Adipocyte (in vitro differentiated cells): ENCODE measurements at regions not wholly inside any gene's neighbourhood (a gene's known extent, or its start where the extent isn't known, plus 50 kb on each side); places are given as distances from the start of the nearest gene placed in this dataset.
"Not testable (repeated sequence)": the region's sequence is repeated elsewhere in the genome, so short reads cannot be mapped to it uniquely, and the experiment has no call there.

Source experiments
- DNase-seq: peaks from one replicate; pipeline ENCODE4 v3.0.0-alpha.2; 2015; ENCODE audit warnings: low read depth
- H3K27me3 ChIP-seq: replicated peaks from 2 replicates; pipeline ENCODE4 v1.7.0; 2013; ENCODE audit warnings: mild to moderate bottlenecking, low read length, moderate library complexity; ENCODE audit not compliant: control insufficient read depth, insufficient read depth
- H3K36me3 ChIP-seq: 2 replicates; pipeline ENCODE4 v1.7.0; 2013; ENCODE audit warnings: low read length, mild to moderate bottlenecking, moderate library complexity; ENCODE audit not compliant: control insufficient read depth, insufficient read depth, severe bottlenecking
- H3K4me1 ChIP-seq: 2 replicates; pipeline ENCODE4 v1.7.0; 2013; ENCODE audit warnings: mild to moderate bottlenecking, low read length, moderate library complexity; ENCODE audit not compliant: control insufficient read depth, insufficient read depth
- H3K4me3 ChIP-seq: 2 replicates; pipeline ENCODE4 v1.7.0; 2013; ENCODE audit warnings: mild to moderate bottlenecking, low read length, moderate library complexity
- H3K9ac ChIP-seq: 2 replicates; pipeline ENCODE4 v1.7.0; 2013; ENCODE audit warnings: mild to moderate bottlenecking, low read length, moderate library complexity
- H3K9me3 ChIP-seq: 2 replicates; pipeline ENCODE4 v1.7.0; 2013; ENCODE audit warnings: mild to moderate bottlenecking, low read length, moderate library complexity; ENCODE audit not compliant: control insufficient read depth

GRCh38 chr2:236916181-236916580 lies 169.5 kb upstream of the COPS8 start:
- H3K36me3 ChIP-seq, result no peaks in the 10 kb centered on the region
- H3K4me1 ChIP-seq, result peaks cover 7% of the 10 kb centered on the region
- H3K9ac ChIP-seq, result no peak overlapping the region

DNA sequence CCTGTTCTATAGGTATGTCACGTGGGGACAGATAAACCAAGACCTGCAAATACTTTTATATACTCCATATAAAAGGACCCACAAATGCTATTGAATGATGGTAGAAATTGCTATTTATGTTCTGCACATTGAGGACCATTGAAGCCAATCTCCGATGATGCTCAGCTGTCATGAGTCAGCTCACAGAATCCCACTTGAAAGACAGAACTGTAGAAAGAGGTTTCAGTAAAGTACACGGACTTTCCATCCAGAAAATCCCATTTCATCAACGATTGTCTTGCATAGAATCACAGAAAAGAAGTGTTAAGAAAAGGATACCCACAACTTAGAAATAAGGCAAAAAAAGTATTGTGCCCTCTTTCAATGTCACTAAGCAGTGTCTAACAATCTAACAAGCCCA lies 169.0 kb upstream of the COPS8 start:
- DNase-seq, result no peak

More at GRCh38 chr2:236916181-236916580, 169.5 kb upstream of the COPS8 start:
- Histone ChIP-seq H3K9me3 (no peaks in the 10 kb centered on the region), H3K4me3 (no peak overlapping the region), H3K27me3 (peaks cover 3% of the 10 kb centered on the region)
- DNase-seq, result no peak

DNA sequence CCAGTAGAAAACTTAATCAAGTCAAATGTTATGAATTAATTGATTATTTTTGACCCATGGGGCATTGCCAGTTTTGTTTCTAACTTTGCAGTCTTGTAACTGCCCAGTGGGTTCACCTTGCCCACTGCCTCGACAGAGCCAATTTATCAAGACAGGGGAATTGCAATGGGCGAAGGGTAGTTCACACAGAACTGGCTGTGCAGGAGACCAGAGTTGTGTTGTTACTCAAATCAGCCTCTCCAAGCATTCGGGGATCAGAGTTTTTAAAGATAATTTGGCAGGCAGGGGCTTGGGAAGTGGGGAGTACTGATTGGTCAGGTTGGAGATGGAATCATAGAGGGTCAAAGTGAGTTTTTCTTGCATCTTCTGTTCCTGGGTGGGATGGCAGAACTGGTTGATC lies 168.5 kb upstream of the COPS8 start:
- no peaks in the 10 kb centered on the region for H3K9me3 ChIP-seq
- peaks cover 7% of the 10 kb centered on the region for H3K4me1 ChIP-seq
- no peak for DNase-seq
- no peak overlapping the region for H3K9ac ChIP-seq
- no peaks in the 10 kb centered on the region for H3K36me3 ChIP-seq
- no peak overlapping the region for H3K4me3 ChIP-seq
- no peaks in the 10 kb centered on the region for H3K27me3 ChIP-seq

More for the DNA sequence above, 169.0 kb upstream of the COPS8 start:
- Histone ChIP-seq H3K4me3 (no peak overlapping the region), H3K36me3 (no peaks in the 10 kb centered on the region), H3K27me3 (peaks cover 3% of the 10 kb centered on the region), H3K4me1 (peaks cover 7% of the 10 kb centered on the region), H3K9me3 (no peaks in the 10 kb centered on the region), H3K9ac (no peak overlapping the region)

DNA sequence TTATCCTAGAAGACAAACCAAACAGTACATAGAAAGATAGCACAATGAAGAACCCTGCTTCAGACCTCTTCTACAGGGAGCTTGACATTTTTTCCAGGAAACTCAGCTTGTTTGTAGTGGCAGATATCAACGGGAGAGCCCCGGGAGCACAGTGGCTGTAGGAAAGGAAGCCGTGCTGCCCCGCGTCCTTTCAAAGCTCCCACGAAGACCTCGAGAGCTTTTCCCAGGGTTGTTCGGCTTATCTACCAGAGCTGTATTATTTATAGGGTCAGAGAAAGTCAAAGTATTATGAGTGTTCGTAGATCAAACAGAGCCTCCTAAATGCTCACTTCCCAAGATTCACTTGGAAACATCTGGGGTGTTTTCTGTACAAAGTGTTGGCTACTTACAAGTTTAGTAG lies 167.1 kb upstream of the COPS8 start:
- no peaks in the 10 kb centered on the region for H3K9me3 ChIP-seq
- H3K4me3 ChIP-seq, result no peak overlapping the region
- peaks cover 7% of the 10 kb centered on the region for H3K4me1 ChIP-seq
- no peak for DNase-seq
- H3K36me3 ChIP-seq, result no peaks in the 10 kb centered on the region
- no peaks in the 10 kb centered on the region for H3K27me3 ChIP-seq
- no peak overlapping the region for H3K9ac ChIP-seq

DNA sequence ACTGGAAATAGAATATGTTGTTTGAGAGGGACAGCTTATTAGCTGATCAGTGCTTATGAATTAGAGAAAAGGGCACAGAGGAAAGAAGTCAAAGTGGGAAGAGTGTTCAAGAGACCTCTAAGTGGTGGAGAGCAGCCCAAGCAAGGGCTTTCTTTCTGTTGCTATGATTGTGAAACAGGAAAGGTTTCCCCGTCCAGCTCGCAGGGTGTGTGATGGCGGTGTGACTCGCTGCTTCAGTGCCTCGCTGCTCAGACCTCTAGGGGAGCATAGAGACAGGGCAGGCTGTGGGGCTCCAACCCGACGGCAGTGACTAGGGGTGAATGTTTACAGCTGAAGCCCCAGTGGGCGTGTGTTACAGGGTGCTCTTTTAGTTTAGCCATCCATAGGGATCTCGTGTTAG lies 166.5 kb upstream of the COPS8 start:
- no peak for DNase-seq
- H3K27me3 ChIP-seq, result no peaks in the 10 kb centered on the region
- no peaks in the 10 kb centered on the region for H3K9me3 ChIP-seq
- H3K4me1 ChIP-seq, result peaks cover 7% of the 10 kb centered on the region
- no peak overlapping the region for H3K4me3 ChIP-seq
- H3K36me3 ChIP-seq, result no peaks in the 10 kb centered on the region
- no peak overlapping the region for H3K9ac ChIP-seq

GRCh38 chr2:236919801-236920379 lies 165.8 kb upstream of the COPS8 start:
- H3K4me3 ChIP-seq, DNase-seq, H3K36me3 ChIP-seq, H3K9ac ChIP-seq, H3K9me3 ChIP-seq, H3K4me1 ChIP-seq, H3K27me3 ChIP-seq: not testable (repeated sequence)

- H3K4me3 ChIP-seq, result no peak overlapping the region
- DNase-seq, result no peak
- no peak overlapping the region for H3K9ac ChIP-seq
- no peaks in the 10 kb centered on the region for H3K27me3 ChIP-seq
- no peaks in the 10 kb centered on the region for H3K36me3 ChIP-seq
- peaks cover 7% of the 10 kb centered on the region for H3K4me1 ChIP-seq
- no peaks in the 10 kb centered on the region for H3K9me3 ChIP-seq
These were observed 163.6 kb upstream of the COPS8 start for GRCh38 chr2:236922061-236922460.

DNA sequence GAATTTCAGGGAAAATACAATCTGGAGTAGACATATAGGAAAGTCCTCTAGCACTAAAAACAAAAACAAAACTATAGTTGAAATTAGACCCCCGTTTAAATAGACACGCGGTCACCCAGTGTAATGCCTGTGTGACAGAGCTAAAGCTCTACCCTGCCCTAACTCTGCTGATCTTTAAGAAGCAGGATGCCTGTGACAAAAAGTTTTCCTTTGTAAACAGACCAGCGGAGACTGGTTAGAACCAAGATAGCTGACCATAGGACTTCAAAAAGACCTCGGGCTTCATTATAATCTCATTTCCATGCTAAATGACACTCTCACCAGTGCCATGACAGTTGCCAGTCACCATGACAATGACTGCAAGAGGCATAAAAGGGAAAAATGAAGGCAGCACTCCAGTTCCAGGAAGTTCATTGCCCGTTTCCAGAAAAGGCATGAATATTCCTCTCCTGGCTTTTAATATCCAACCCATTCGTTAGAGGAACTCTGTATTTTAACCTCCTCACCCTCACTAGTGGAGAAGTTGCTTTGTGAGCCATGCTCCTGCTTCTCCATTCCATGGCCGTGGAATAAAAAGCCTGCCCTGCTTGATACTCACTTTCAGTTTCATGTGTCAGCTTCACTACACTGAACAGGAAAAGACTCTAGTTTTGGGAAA lies 157.2 kb upstream of the COPS8 start:
- peak overlapping the region; percentile 75 for H3K9ac ChIP-seq
- H3K27me3 ChIP-seq, result no peaks in the 10 kb centered on the region
- no peaks in the 10 kb centered on the region for H3K36me3 ChIP-seq
- DNase-seq, result peak; percentile 6
- no peaks in the 10 kb centered on the region for H3K9me3 ChIP-seq
- H3K4me1 ChIP-seq, result peaks cover 3% of the 10 kb centered on the region
- H3K4me3 ChIP-seq, result peak overlapping the region; percentile 78

- DNase-seq, result no peak
- Histone ChIP-seq H3K27me3 (peaks cover 9% of the 10 kb centered on the region), H3K4me3 (no peak overlapping the region), H3K9me3 (peaks cover 4% of the 10 kb centered on the region), H3K36me3 (no peaks in the 10 kb centered on the region), H3K4me1 (peaks cover 7% of the 10 kb centered on the region), H3K9ac (no peak overlapping the region)
These were observed 152.8 kb upstream of the COPS8 start for GRCh38 chr2:236932831-236933361.

DNA sequence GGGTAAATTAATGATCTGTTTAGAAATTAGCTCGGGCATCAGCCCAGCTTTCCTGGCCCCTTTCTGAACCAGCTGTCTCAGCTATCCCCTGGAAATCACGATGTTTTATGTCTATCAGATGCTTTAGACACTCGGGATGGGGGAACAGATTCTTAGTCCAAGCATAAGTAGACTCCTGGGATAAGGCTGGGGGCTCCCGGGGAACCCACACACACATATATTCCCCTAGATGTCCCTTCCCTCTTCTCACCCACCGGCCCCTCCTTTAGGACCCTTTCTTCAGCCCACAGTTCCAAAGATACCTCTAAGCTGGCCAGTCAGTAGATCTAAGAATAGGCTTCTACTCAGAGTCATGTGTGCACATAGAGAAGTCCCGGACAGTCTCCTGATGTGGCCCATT lies 151.5 kb upstream of the COPS8 start:
- no peaks in the 10 kb centered on the region for H3K36me3 ChIP-seq
- peaks cover 9% of the 10 kb centered on the region for H3K27me3 ChIP-seq
- peaks cover 4% of the 10 kb centered on the region for H3K9me3 ChIP-seq
- H3K4me1 ChIP-seq, result peaks cover 7% of the 10 kb centered on the region
- no peak for DNase-seq
- no peak overlapping the region for H3K4me3 ChIP-seq
- H3K9ac ChIP-seq, result no peak overlapping the region

- H3K27me3 ChIP-seq, result peaks cover 9% of the 10 kb centered on the region
- no peaks in the 10 kb centered on the region for H3K36me3 ChIP-seq
- H3K9ac ChIP-seq, result no peak overlapping the region
- peaks cover 7% of the 10 kb centered on the region for H3K4me1 ChIP-seq
- peaks cover 4% of the 10 kb centered on the region for H3K9me3 ChIP-seq
- no peak overlapping the region for H3K4me3 ChIP-seq
- no peak for DNase-seq
These were observed 151.0 kb upstream of the COPS8 start for GRCh38 chr2:236934656-236935055.
